Activated CD4-positive, alpha-beta T cell treated with anti-CD3 and anti-CD28 coated beads, Interleukin-2, amount 10 ng/mL, durations not matched to agents 24 days and 14 days (primary cell): ENCODE measurements at regions not wholly inside any gene's neighbourhood (a gene's known extent, or its start where the extent isn't known, plus 50 kb on each side); places are given as distances from the start of the nearest gene placed in this dataset.
"Not testable (repeated sequence)": the region's sequence is repeated elsewhere in the genome, so short reads cannot be mapped to it uniquely, and the experiment has no call there.

Source experiments
- DNase-seq: peaks from one replicate; pipeline ENCODE4 v3.0.0; 2022
- H3K27ac Mint-ChIP-seq: one replicate; pipeline ENCODE4 v1.8.0; 2022; ENCODE audit warnings: mild to moderate bottlenecking, mixed read lengths
- H3K27me3 Mint-ChIP-seq: one replicate; pipeline ENCODE4 v1.8.0; 2022; ENCODE audit warnings: mixed read lengths
- H3K36me3 Mint-ChIP-seq: one replicate; pipeline ENCODE4 v1.8.0; 2022; ENCODE audit warnings: low read depth, mild to moderate bottlenecking, mixed read lengths
- H3K4me1 Mint-ChIP-seq: one replicate; pipeline ENCODE4 v1.8.0; 2021; ENCODE audit warnings: mixed read lengths
- H3K4me3 Mint-ChIP-seq: one replicate; pipeline ENCODE4 v1.8.0; 2022; ENCODE audit warnings: mild to moderate bottlenecking, moderate library complexity, mixed read lengths
- H3K9me3 Mint-ChIP-seq: one replicate; pipeline ENCODE4 v1.8.0; 2021; ENCODE audit warnings: mixed read lengths
- intact Hi-C: fragments of 100-400 bp; cut with micrococcal nuclease; formaldehyde crosslinking; loops from one replicate; pipeline ENCODE4 v1.15.1; 2023

- intact Hi-C loops: no loop called here
- no peak overlapping the region for H3K4me3 Mint-ChIP-seq
- H3K4me1 Mint-ChIP-seq: no peaks in the 10 kb centered on the region
- H3K36me3 Mint-ChIP-seq: no peaks in the 10 kb centered on the region
- no peaks in the 10 kb centered on the region for H3K27me3 Mint-ChIP-seq
- no peak for DNase-seq
- no peak overlapping the region for H3K27ac Mint-ChIP-seq
- no peaks in the 10 kb centered on the region for H3K9me3 Mint-ChIP-seq
These were observed 294.0 kb upstream of the ADGRL2 start for GRCh38 chr1:81506699-81507098.

GRCh38 chr1:81505831-81506230 is 294.9 kb upstream of the ADGRL2 start:
- H3K36me3 Mint-ChIP-seq: no peaks in the 10 kb centered on the region

GRCh38 chr1:81504820-81505219 is 295.9 kb upstream of the ADGRL2 start:
- H3K36me3 Mint-ChIP-seq, DNase-seq, H3K4me3 Mint-ChIP-seq, H3K9me3 Mint-ChIP-seq, H3K4me1 Mint-ChIP-seq, intact Hi-C loops, H3K27me3 Mint-ChIP-seq, H3K27ac Mint-ChIP-seq: not testable (repeated sequence)

More at GRCh38 chr1:81505831-81506230, 294.9 kb upstream of the ADGRL2 start:
- Mint-ChIP-seq H3K4me3 (no peak overlapping the region), H3K9me3 (no peaks in the 10 kb centered on the region), H3K4me1 (no peaks in the 10 kb centered on the region), H3K27ac (no peak overlapping the region), H3K27me3 (no peaks in the 10 kb centered on the region)
- intact Hi-C loops: no loop called here
- DNase-seq: no peak

GRCh38 chr1:81502705-81503104 is 298.0 kb upstream of the ADGRL2 start:
- H3K27me3 Mint-ChIP-seq, H3K27ac Mint-ChIP-seq, H3K4me1 Mint-ChIP-seq, H3K9me3 Mint-ChIP-seq, H3K4me3 Mint-ChIP-seq, H3K36me3 Mint-ChIP-seq, intact Hi-C loops, DNase-seq: not testable (repeated sequence)

- H3K4me3 Mint-ChIP-seq, H3K36me3 Mint-ChIP-seq, intact Hi-C loops, H3K27ac Mint-ChIP-seq, H3K27me3 Mint-ChIP-seq, DNase-seq, H3K9me3 Mint-ChIP-seq, H3K4me1 Mint-ChIP-seq: not testable (repeated sequence)
These were observed 299.2 kb upstream of the ADGRL2 start for GRCh38 chr1:81501485-81501884.

- Mint-ChIP-seq H3K4me3 (no peak overlapping the region), H3K36me3 (no peaks in the 10 kb centered on the region), H3K27me3 (no peaks in the 10 kb centered on the region), H3K4me1 (no peaks in the 10 kb centered on the region), H3K9me3 (no peaks in the 10 kb centered on the region), H3K27ac (no peak overlapping the region)
- intact Hi-C loops: no loop called here
- no peak for DNase-seq
These were observed 301.2 kb upstream of the ADGRL2 start for GRCh38 chr1:81499487-81499886.

- Mint-ChIP-seq H3K27me3 (no peaks in the 10 kb centered on the region), H3K4me3 (no peak overlapping the region), H3K27ac (no peak overlapping the region), H3K4me1 (no peaks in the 10 kb centered on the region), H3K9me3 (no peaks in the 10 kb centered on the region), H3K36me3 (no peaks in the 10 kb centered on the region)
- DNase-seq: no peak
- intact Hi-C loops: no loop called here
These were observed 302.0 kb upstream of the ADGRL2 start for GRCh38 chr1:81498471-81499462.

- Mint-ChIP-seq H3K9me3 (no peaks in the 10 kb centered on the region), H3K27me3 (no peaks in the 10 kb centered on the region), H3K4me1 (no peaks in the 10 kb centered on the region), H3K4me3 (no peak overlapping the region), H3K36me3 (no peaks in the 10 kb centered on the region), H3K27ac (no peak overlapping the region)
- intact Hi-C loops: no loop called here
- no peak for DNase-seq
These were observed 304.4 kb upstream of the ADGRL2 start for GRCh38 chr1:81496349-81496748.

GRCh38 chr1:81493102-81493869 is 307.4 kb upstream of the ADGRL2 start:
- no peaks in the 10 kb centered on the region for H3K36me3 Mint-ChIP-seq
- no peak overlapping the region for H3K27ac Mint-ChIP-seq
- no peaks in the 10 kb centered on the region for H3K27me3 Mint-ChIP-seq
- H3K4me1 Mint-ChIP-seq: no peaks in the 10 kb centered on the region
- H3K9me3 Mint-ChIP-seq: no peaks in the 10 kb centered on the region
- no peak overlapping the region for H3K4me3 Mint-ChIP-seq
- no peak for DNase-seq
- intact Hi-C loops: no loop called here

GRCh38 chr1:81492628-81493027 is 308.1 kb upstream of the ADGRL2 start:
- no peaks in the 10 kb centered on the region for H3K4me1 Mint-ChIP-seq

GRCh38 chr1:81490614-81491013 is 310.1 kb upstream of the ADGRL2 start:
- Mint-ChIP-seq H3K4me1 (no peaks in the 10 kb centered on the region), H3K4me3 (no peak overlapping the region)

More at GRCh38 chr1:81492628-81493027, 308.1 kb upstream of the ADGRL2 start:
- no peak overlapping the region for H3K4me3 Mint-ChIP-seq
- no peak overlapping the region for H3K27ac Mint-ChIP-seq
- no peaks in the 10 kb centered on the region for H3K9me3 Mint-ChIP-seq
- H3K36me3 Mint-ChIP-seq: no peaks in the 10 kb centered on the region
- no peaks in the 10 kb centered on the region for H3K27me3 Mint-ChIP-seq
- intact Hi-C loops: no loop called here
- no peak for DNase-seq

GRCh38 chr1:81489372-81489934 is 311.3 kb upstream of the ADGRL2 start:
- no peaks in the 10 kb centered on the region for H3K4me1 Mint-ChIP-seq
- no peaks in the 10 kb centered on the region for H3K36me3 Mint-ChIP-seq
- no peak overlapping the region for H3K4me3 Mint-ChIP-seq
- H3K9me3 Mint-ChIP-seq: no peaks in the 10 kb centered on the region
- no peak for DNase-seq
- intact Hi-C loops: no loop called here
- no peaks in the 10 kb centered on the region for H3K27me3 Mint-ChIP-seq
- H3K27ac Mint-ChIP-seq: no peak overlapping the region

More at GRCh38 chr1:81490614-81491013, 310.1 kb upstream of the ADGRL2 start:
- H3K9me3 Mint-ChIP-seq: no peaks in the 10 kb centered on the region
- H3K36me3 Mint-ChIP-seq: no peaks in the 10 kb centered on the region
- DNase-seq: no peak
- intact Hi-C loops: no loop called here
- no peak overlapping the region for H3K27ac Mint-ChIP-seq
- H3K27me3 Mint-ChIP-seq: no peaks in the 10 kb centered on the region

GRCh38 chr1:81484284-81484683 is 316.4 kb upstream of the ADGRL2 start:
- Mint-ChIP-seq H3K4me3 (no peak overlapping the region), H3K27me3 (no peaks in the 10 kb centered on the region), H3K9me3 (no peaks in the 10 kb centered on the region), H3K27ac (no peak overlapping the region), H3K4me1 (no peaks in the 10 kb centered on the region), H3K36me3 (no peaks in the 10 kb centered on the region)
- intact Hi-C loops: no loop called here
- DNase-seq: no peak

GRCh38 chr1:81478219-81478618 is 322.5 kb upstream of the ADGRL2 start:
- Mint-ChIP-seq H3K4me1 (no peaks in the 10 kb centered on the region), H3K27ac (no peak overlapping the region), H3K9me3 (no peaks in the 10 kb centered on the region), H3K36me3 (no peaks in the 10 kb centered on the region), H3K27me3 (no peaks in the 10 kb centered on the region), H3K4me3 (no peak overlapping the region)
- intact Hi-C loops: no loop called here
- DNase-seq: no peak
